ENCODE measurements at regions not wholly inside any gene's neighbourhood (a gene's known extent, or its start where the extent isn't known, plus 50 kb on each side); places are given as distances from the start of the nearest gene placed in this dataset.

- H2AFZ ChIP-seq (ENCODE audit: low read length) = no peak overlapping the region
- no peak overlapping the region for H3K14ac ChIP-seq (ENCODE audit: insufficient read depth, low read length)
- no peaks in the 10 kb centered on the region for H3K79me1 ChIP-seq (ENCODE audit: insufficient read depth, low read depth, low read length, poor library complexity, severe bottlenecking)
- no peak overlapping the region for H3K4me2 ChIP-seq (ENCODE audit: insufficient read depth, insufficient read length, low read length)
- H3K4me1 ChIP-seq (ENCODE audit: insufficient read depth, low read length) = no peaks in the 10 kb centered on the region
- H2BK5ac ChIP-seq (ENCODE audit: insufficient read length, low read length) = no peak overlapping the region
- no peaks in the 10 kb centered on the region; the same call in 1 of the 2 replicates for H3K27me3 Mint-ChIP-seq (ENCODE audit: low read depth)
- H4K8ac ChIP-seq (replicated peaks; ENCODE audit: insufficient read length, low read depth, low read length) = no peak overlapping the region
- H2BK120ac ChIP-seq (ENCODE audit: low read depth, low read length, poor library complexity, severe bottlenecking) = no peak overlapping the region
- no peaks in the 10 kb centered on the region for H3K4me1 Mint-ChIP-seq
- H3K4me3 Mint-ChIP-seq = no peak overlapping the region
- no peak overlapping the region for H3T11ph ChIP-seq (ENCODE audit: low read length)
- DNase-seq = peak; percentile 45
- H2BK20ac ChIP-seq (ENCODE audit: low read depth, low read length, poor library complexity, severe bottlenecking) = no peak overlapping the region
- H2AK5ac ChIP-seq (ENCODE audit: insufficient read length, low read length) = no peak overlapping the region
- H2BK12ac ChIP-seq (ENCODE audit: insufficient read length, low read depth, low read length) = no peak overlapping the region
- no peaks in the 10 kb centered on the region for H3K27me3 ChIP-seq (ENCODE audit: insufficient read depth, low read length)
- no peaks in the 10 kb centered on the region for H3K36me3 Mint-ChIP-seq (ENCODE audit: insufficient read depth in 1 of 3, low read depth in 3 of 3)
- H3K23ac ChIP-seq (ENCODE audit: insufficient read length, low read depth, low read length) = no peak overlapping the region
- no peaks in the 10 kb centered on the region for H4K20me1 ChIP-seq (ENCODE audit: control insufficient read depth, insufficient read depth, insufficient read length)
- H3K27ac Mint-ChIP-seq = no peak overlapping the region
- no peak overlapping the region for H3K4ac ChIP-seq (ENCODE audit: low read depth, low read length)
- H3K9ac ChIP-seq (ENCODE audit: extremely low read depth, insufficient read length, low read length) = no peak overlapping the region
- H3K56ac ChIP-seq (ENCODE audit: insufficient read length, low read depth, low read length) = no peak overlapping the region
- H3K9me3 Mint-ChIP-seq = no peaks in the 10 kb centered on the region
- no peak overlapping the region for H2BK15ac ChIP-seq (ENCODE audit: low read depth, low read length)
- no peak overlapping the region for H3K27ac ChIP-seq (ENCODE audit: insufficient read length, low read depth, low read length)
- H3K23me2 ChIP-seq (ENCODE audit: insufficient read length, low read depth, low read length, poor library complexity, severe bottlenecking) = no peaks in the 10 kb centered on the region
- TF ChIP-seq CTCF (conservative IDR thresholded peaks at IDR 0.05) = peak; percentile 69
- H4K91ac ChIP-seq (ENCODE audit: insufficient read length, low read depth, low read length) = no peak overlapping the region
- no peaks in the 10 kb centered on the region for H3K79me2 ChIP-seq (ENCODE audit: insufficient read depth, low read length)
- no peak overlapping the region for H4K5ac ChIP-seq (ENCODE audit: insufficient read length, low read depth, low read length)
- WGBS (ENCODE audit: extremely low coverage, insufficient read length, low lambda C conversion rate) = no CpG with 5 or more reads among the region's 1 CpG
- no peaks in the 10 kb centered on the region for H3K9me3 ChIP-seq (ENCODE audit: control insufficient read depth, low read depth, low read length)
- no peak overlapping the region for H3K18ac ChIP-seq (ENCODE audit: insufficient read length, low read depth, low read length)
These were observed 633.7 kb upstream of the USP24 start for GRCh38 chr1:55848906-55849305.

Data from H9 (cell line).